ENCODE measurements at regions not wholly inside any gene's neighbourhood (a gene's known extent, or its start where the extent isn't known, plus 50 kb on each side); places are given as distances from the start of the nearest gene placed in this dataset.
"Not testable (repeated sequence)": the region's sequence is repeated elsewhere in the genome, so short reads cannot be mapped to it uniquely, and the experiment has no call there.

DNA sequence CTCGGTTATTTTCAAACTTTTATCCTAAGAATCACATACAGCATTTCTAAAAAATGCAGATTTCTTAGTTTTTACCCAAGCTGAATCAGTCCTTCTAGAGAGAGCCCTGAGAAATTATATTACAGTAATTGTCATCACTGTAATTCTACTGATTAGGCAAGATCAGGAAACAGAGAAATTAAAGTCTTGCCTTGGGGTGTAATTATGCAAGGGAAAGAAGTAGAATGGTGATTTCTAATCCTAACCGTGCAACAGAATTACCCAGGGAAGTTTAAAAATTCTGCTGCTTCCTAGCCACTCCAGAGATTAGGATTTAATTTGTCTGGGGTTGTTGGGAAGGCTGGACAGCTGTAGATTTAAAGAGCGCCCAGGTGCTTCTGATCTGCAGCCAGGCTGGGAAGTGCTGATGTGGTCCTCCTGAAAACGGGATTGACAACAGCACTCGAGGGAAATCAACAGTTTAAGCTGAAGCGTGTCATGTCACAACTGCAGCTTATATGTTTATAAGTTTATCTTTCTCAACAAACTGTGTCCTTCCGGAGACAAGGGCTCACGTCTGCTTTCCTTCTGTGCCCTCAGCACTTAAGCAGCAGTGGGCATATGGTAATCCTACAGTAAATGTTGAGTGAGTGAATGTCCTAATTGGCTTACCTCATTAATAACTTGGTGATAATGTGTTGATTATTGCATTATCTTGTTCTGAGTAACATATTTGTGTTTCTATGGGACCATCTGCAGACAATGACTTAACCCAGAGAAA is 671.9 kb upstream of the SOX11 start:
- DNase-seq (ENCODE audit: insufficient read length, low spot score) (peak; percentile 17), FAIRE-seq (peak; percentile 100)
- TF ChIP-seq, protein P1, sequence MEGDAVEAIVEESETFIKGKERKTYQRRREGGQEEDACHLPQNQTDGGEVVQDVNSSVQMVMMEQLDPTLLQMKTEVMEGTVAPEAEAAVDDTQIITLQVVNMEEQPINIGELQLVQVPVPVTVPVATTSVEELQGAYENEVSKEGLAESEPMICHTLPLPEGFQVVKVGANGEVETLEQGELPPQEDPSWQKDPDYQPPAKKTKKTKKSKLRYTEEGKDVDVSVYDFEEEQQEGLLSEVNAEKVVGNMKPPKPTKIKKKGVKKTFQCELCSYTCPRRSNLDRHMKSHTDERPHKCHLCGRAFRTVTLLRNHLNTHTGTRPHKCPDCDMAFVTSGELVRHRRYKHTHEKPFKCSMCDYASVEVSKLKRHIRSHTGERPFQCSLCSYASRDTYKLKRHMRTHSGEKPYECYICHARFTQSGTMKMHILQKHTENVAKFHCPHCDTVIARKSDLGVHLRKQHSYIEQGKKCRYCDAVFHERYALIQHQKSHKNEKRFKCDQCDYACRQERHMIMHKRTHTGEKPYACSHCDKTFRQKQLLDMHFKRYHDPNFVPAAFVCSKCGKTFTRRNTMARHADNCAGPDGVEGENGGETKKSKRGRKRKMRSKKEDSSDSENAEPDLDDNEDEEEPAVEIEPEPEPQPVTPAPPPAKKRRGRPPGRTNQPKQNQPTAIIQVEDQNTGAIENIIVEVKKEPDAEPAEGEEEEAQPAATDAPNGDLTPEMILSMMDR (IDR thresholded peaks at IDR 0.05; ENCODE audit: insufficient read depth, missing control alignments): no peak

DNA sequence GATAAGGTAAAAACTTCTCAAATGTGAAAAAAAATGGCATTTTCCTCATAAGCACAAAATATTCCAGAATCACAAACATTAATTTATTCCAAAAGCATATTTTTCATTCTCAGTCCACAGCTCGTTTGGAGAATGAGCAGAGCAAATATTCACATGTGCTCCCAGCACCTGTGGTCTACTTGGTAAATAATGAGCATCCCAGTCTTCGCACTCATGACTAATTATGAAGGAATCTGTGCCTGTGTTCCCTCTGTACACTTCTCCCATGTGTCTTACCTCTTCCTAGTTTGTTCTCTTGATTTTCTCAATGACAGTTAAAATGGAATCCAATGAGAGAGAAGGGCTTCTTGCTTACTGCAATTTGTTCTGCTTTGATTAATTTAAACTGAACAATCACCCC is 671.0 kb upstream of the SOX11 start:
- FAIRE-seq (peak; percentile 71), DNase-seq (ENCODE audit: insufficient read length, low spot score) (no peak)
- TF ChIP-seq, protein P1 (IDR thresholded peaks at IDR 0.05; ENCODE audit: insufficient read depth, missing control alignments): no peak

DNA sequence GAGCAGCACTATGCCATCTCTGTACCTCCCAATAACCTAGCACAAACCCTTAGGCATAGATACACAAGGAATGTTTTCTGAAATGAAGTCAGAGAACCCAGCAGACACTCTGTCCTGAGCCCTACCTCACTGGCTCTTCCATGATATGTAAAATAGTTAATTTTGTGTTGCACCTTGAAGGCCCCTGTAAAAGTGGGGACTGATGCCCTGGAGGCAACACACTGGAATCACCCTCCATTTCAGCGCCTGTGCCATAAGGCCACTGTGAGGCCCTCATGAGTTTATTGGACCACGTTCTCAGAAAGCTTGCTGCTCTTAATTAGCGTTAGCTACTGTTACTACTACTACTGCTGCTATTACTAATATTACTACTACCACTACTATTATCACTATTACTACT is 670.1 kb upstream of the SOX11 start:
- TF ChIP-seq, protein P1 (IDR thresholded peaks at IDR 0.05; ENCODE audit: insufficient read depth, missing control alignments): no peak
- no peak for DNase-seq (ENCODE audit: insufficient read length, low spot score)
- no peak for FAIRE-seq

DNA sequence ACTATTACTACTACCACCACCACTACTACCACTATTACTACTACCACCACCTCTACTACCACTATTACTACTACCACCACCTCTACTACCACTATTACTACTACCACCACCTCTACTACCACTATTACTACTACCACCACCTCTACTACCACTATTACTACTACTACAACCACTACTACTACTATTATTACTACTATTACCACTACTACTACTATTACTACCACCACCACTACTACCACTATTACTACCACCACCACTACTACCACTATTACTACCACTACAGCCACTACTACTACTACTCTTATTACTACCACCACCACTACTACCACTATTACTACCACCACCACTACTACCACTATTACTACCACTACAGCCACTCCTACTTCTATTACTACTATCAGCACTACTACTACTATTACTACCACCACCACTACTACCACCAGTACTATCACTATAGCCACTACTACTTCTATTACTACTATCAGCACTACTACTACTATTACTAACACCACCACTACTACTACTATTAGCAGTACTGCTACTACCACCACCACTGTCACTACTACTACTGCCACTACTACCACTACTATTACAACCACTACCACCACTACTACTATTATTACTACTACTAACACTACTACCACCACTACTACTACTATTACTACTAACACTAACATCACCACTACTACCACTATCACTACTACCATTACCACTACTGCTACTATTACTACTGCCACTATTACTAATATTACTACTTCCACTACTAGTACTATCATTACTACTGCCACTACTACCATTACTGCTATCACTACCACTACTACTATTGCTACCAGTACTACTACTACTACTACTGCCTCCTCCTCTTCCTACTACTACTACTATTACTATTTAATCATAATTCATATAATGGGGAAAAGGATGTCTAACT is 669.2 kb upstream of the SOX11 start:
- DNase-seq (ENCODE audit: insufficient read length, low spot score): not testable (repeated sequence)
- FAIRE-seq: peak; percentile 21

GRCh38 chr2:5026571-5027234 is 665.5 kb upstream of the SOX11 start:
- DNase-seq (ENCODE audit: insufficient read length, low spot score) (no peak), FAIRE-seq (no peak)
- TF ChIP-seq, protein P1 (IDR thresholded peaks at IDR 0.05; ENCODE audit: insufficient read depth, missing control alignments): no peak

- DNase-seq (ENCODE audit: insufficient read length, low spot score) (no peak), FAIRE-seq (no peak)
- TF ChIP-seq, protein P1 (IDR thresholded peaks at IDR 0.05; ENCODE audit: insufficient read depth, missing control alignments): no peak
Measured at GRCh38 chr2:5035057-5035488, 657.1 kb upstream of the SOX11 start.

DNA sequence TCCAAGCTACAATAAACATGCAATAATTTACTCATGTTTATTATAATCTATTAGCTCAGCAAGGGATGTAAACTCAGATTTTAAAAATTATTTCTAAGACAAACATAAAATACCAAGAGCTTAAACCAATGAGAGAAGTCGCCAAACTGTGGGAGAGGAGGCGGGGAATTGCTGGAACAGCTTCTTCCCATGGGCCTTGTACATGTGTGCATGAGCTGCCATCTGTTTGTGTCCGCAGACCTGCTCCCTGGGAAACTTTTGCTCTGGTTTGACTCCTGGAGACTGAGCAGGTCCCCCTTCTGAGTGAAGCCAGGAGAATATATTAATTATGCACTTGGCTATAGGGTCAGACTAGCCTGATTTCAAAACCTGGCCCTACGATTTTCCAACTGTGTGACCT is 655.9 kb upstream of the SOX11 start:
- no peak for DNase-seq (ENCODE audit: insufficient read length, low spot score)
- TF ChIP-seq, protein P1 (IDR thresholded peaks at IDR 0.05; ENCODE audit: insufficient read depth, missing control alignments): no peak
- FAIRE-seq: no peak

Measured in D721Med (cell line).